ENCODE measurements at regions not wholly inside any gene's neighbourhood (a gene's known extent, or its start where the extent isn't known, plus 50 kb on each side); places are given as distances from the start of the nearest gene placed in this dataset.

DNA sequence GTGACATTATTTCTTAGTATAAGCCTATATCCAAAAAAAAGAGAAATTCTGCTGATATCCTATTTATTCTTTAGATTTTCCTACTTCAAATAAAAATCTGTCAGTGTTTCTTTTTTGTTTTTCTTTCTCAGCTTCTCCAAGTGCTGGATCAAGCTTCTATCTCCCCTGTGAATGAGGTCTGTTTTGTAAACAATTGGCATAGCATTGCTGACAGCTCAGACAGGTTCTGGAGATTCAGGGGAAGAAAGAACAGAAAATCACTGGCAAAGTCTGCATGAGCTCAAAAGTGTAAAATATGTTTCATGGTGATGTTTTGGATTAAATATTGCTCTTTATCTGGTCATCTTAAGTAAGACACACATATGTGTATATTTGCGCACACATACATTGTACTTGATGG, 492.0 kb upstream of the IGFBP7 start:
- TF ChIP-seq POLR2AphosphoS5 (IDR thresholded peaks at IDR 0.05; ENCODE audit: low read depth) (no peak), CTCF (conservative IDR thresholded peaks at IDR 0.05; ENCODE audit: low read depth in 2 of 2) (no peak), CREB1 (CRISPR knock-in tag; IDR thresholded peaks at IDR 0.05; ENCODE audit: low read depth) (no peak), EZH2 (IDR thresholded peaks at IDR 0.05; ENCODE audit: low read depth, unreplicated experiment) (no peak)

Data from GM23338 (cell line).